NOMO-1 treated with dmso at 0.1 percent for 144 hours (cell line): ENCODE measurements at regions not wholly inside any gene's neighbourhood (a gene's known extent, or its start where the extent isn't known, plus 50 kb on each side); places are given as distances from the start of the nearest gene placed in this dataset.

Experiments
- DNase-seq: peaks from one replicate; lab custom pipeline; 2025; ENCODE audit not compliant: unreplicated experiment; lab: John Stamatoyannopoulos, UW

DNA sequence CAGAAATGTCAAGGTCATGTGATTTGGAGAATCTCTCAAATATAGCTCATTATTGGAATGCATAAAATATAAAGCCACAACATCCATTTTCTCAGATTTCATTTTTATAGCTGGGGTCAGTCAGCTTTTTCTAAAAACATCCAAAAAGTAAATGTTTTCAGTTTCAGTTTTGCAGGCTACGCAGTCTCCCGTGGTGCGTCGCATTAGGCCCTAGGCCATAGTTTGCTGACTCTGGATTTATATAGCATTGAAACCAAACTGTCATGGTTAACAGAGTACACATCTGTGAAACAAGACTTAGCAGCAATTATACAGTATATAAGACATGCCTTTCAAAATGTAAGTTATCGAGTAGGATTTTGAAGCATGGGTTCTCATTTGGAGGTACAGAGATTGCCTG lies 140.0 kb downstream of the IRS2 start:
- no peak for DNase-seq

- no peak for DNase-seq
Measured at GRCh38 chr13:109645831-109646230, 140.6 kb downstream of the IRS2 start.

- no peak for DNase-seq
Measured at GRCh38 chr13:109644956-109645355, 141.4 kb downstream of the IRS2 start.

- no peak for DNase-seq
Measured at GRCh38 chr13:109644069-109644750, 142.2 kb downstream of the IRS2 start.

GRCh38 chr13:109642358-109642757 lies 144.0 kb downstream of the IRS2 start:
- no peak for DNase-seq

- DNase-seq: no peak
Measured at GRCh38 chr13:109636736-109637135, 149.6 kb downstream of the IRS2 start.

DNA sequence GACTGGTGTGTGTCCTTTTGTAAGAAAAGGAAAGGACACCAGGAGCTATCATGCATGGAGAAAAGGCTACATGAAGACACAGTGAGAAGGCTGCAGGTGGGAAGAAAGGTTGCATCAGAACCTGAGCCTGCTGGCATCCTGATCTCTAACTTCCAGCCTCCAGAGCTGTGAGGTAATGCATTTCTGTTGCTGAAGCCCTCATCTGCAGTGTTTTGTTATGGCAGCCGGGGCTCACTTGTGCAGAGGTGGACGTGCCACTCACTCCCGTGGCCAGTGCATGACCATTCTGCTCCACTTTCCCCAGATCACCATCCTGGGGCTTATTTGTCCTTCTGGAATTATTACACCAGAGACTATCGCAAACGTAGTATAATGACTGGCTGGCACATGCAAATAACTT lies 155.3 kb downstream of the IRS2 start:
- DNase-seq: no peak

DNA sequence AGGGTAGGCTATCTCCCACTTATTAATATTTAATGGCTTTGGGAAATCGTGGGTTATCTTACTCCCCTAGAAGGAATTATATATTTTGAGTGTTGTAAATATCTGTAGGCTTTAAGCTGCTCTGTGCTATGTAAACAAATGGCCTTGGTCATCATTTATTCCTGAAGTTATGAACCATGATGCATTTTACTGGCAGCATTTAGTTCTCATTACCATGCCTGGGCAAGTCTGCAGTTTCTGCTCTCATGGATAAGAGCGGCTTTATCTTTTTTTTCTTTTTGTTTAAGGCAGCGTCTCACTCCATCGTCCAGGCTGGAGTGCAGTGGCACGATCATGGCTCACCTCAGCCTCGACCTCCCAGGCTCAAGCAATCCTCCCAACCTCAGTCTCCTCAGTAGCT lies 156.1 kb downstream of the IRS2 start:
- DNase-seq: no peak

DNA sequence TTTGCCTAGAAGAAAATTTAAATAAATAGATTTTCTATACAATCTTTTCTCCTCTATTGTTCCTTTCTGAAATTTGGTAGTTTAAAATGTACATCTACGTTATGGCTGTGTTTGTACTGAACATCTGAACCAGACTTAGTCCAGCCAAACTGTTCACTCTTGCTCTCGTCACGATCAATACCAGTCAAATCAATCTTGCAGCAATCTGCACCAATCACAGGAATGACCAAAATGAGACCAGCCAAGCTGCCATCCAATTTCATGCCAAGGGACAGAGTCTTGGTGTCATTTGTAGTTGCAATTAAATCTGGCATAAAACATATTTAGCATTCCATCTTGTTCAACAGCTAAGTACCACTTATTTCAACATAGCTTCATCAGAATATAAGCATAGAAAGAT lies 156.6 kb downstream of the IRS2 start:
- DNase-seq: no peak

DNA sequence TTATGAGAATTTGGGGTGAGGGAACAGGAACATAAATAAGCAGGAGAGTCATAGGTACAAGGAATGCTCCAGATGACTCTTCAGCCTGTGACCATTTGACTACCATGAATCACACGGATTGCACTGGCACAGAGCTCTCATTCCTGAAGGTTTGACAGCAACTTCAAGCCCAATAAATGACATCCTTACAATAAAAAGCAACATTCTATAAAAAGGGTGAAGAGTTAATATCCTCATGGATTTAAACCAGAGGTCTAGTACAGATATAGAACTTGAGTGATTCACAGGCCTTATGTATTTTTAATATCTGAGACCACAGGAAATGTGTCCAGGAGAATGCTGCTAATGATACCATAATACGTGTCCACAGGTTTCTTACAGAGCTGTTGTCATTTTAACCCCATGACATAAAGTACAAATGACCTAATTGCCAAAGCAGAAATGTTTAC lies 158.1 kb downstream of the IRS2 start:
- no peak for DNase-seq

- DNase-seq: no peak
Measured at GRCh38 chr13:109627649-109628048, 158.7 kb downstream of the IRS2 start.

DNA sequence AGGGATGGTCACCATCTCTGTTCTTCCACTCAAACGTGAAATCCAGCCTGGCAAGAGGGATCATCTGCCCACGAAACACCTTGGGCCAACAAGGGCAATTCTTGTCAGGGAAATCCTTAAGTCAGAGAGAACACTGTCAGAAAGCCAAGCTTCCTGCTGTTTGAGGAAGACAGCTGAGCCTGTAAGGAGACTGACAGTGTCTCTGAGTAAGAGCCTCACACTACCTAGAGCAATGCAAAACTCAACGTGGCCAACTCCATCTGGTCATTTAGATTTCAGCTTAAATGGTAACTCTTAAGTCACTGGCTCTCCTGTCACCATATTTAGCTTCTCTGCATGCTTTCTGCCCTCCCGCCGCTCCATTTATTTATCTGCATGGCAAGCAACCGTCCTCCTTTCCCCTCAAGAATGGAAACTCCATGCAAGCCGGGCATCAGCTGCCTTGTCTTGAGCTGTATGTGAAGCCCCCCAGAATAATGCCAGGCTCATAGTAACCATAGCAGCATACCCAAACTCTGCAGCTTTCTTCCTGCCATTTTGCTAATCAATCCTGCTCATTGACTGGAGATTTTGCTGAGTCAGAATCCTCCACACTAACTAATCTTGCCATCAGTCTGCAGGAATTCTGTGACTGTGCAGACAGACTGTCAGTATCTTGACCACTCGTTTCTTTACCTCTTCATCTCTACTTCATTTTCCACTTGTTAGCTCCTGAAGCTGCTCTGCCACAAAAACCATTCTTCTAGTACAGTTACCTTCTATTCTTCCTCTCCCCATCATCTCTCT lies 159.8 kb downstream of the IRS2 start:
- DNase-seq: no peak

GRCh38 chr13:109625156-109625555 lies 161.2 kb downstream of the IRS2 start:
- no peak for DNase-seq

GRCh38 chr13:109622006-109622405 lies 164.4 kb downstream of the IRS2 start:
- no peak for DNase-seq

- no peak for DNase-seq
Measured at GRCh38 chr13:109615721-109616420, 170.5 kb downstream of the IRS2 start.

DNA sequence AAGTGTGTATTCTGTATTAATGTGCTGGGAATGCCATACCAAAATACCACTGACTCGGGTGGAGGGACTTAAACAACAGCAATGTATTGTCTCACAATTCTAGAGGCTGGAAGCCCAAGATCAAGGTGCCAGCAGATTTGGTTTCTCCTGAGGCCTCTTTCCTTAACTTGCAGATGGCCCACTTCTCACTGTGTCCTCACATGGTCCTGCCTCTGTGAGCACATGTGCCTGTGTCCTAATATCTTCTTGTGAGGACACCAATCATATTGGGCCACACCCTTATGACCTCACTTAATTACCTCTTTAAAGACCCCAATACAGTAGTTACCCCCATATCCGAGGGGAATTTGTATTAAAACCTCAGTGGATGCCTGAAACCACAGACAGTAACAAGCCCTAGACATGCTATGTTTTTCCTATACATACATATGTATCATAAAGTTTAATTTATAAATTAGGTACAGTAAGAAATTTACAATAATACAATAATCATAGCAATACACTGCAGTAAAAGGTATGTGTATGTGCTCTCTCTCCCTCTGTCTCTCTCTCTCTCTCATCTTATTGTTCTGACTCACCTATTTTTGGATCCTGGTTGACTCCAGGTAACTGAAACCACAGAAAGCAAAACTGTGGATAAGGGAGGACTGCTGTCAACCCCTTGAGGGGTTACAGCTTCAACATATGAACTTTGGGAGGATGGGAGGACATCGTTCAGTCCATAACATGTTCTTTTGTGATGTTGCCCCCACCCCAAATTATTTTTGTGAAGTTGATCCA lies 174.3 kb downstream of the IRS2 start:
- DNase-seq: no peak

DNA sequence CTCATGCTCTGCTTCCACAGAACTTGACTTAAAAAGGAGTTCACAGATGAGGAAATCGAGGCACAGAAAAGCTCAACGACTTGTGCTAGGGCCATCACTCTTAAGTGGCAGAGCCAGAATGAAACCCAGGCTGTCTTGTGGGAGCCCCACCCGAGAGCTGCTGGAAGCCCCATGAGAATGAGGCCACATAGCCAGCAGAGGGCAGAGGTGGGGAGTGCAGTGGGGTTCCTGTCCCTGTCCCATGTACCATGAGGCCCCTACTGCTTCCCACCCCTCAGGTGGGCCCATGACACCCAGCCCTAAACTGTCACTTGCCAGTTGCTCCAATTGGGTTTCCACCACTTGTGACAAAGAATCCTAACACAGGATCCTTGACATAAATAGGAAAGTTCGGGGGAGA lies 175.9 kb downstream of the IRS2 start:
- DNase-seq: no peak

GRCh38 chr13:109608503-109608902 lies 177.9 kb downstream of the IRS2 start:
- no peak for DNase-seq

- no peak for DNase-seq
Measured at GRCh38 chr13:109608059-109608458, 178.3 kb downstream of the IRS2 start.

- DNase-seq: no peak
Measured at GRCh38 chr13:109606520-109606919, 179.9 kb downstream of the IRS2 start.

- DNase-seq: no peak
Measured at GRCh38 chr13:109605846-109606245, 180.5 kb downstream of the IRS2 start.
